GM20000 (cell line): ENCODE measurements at regions not wholly inside any gene's neighbourhood (a gene's known extent, or its start where the extent isn't known, plus 50 kb on each side); places are given as distances from the start of the nearest gene placed in this dataset.

ENCODE experiments used
- DNase-seq: peaks from one replicate; pipeline ENCODE4 v3.0.0; 2012; ENCODE audit warnings: low spot score
- CTCF ChIP-seq: IDR thresholded peaks from 2 replicates; pipeline ENCODE4 v1.5.1; 2012; ENCODE audit warnings: mild to moderate bottlenecking, control low read depth; ENCODE audit errors: extremely low read depth, missing control alignments

- no peak for DNase-seq
- TF ChIP-seq CTCF: no peak
Observed at GRCh38 chr13:82713687-82714405, 1168.4 kb downstream of the SLITRK1 start.

GRCh38 chr13:82702513-82702912, 1179.8 kb downstream of the SLITRK1 start:
- TF ChIP-seq CTCF: no peak
- DNase-seq: no peak

GRCh38 chr13:82701020-82701419, 1181.3 kb downstream of the SLITRK1 start:
- no peak for DNase-seq
- TF ChIP-seq CTCF: no peak

GRCh38 chr13:82698941-82699340, 1183.3 kb downstream of the SLITRK1 start:
- no peak for TF ChIP-seq CTCF

GRCh38 chr13:82698383-82698782, 1183.9 kb downstream of the SLITRK1 start:
- no peak for TF ChIP-seq CTCF
- no peak for DNase-seq

More at GRCh38 chr13:82698941-82699340, 1183.3 kb downstream of the SLITRK1 start:
- DNase-seq: no peak

- no peak for TF ChIP-seq CTCF
- DNase-seq: no peak
Observed at GRCh38 chr13:82693607-82694006, 1188.7 kb downstream of the SLITRK1 start.

- no peak for TF ChIP-seq CTCF
- DNase-seq: peak; percentile 4
Observed at GRCh38 chr13:82688400-82688994, 1193.8 kb downstream of the SLITRK1 start.
